ENCODE measurements at regions not wholly inside any gene's neighbourhood (a gene's known extent, or its start where the extent isn't known, plus 50 kb on each side); places are given as distances from the start of the nearest gene placed in this dataset.

DNA sequence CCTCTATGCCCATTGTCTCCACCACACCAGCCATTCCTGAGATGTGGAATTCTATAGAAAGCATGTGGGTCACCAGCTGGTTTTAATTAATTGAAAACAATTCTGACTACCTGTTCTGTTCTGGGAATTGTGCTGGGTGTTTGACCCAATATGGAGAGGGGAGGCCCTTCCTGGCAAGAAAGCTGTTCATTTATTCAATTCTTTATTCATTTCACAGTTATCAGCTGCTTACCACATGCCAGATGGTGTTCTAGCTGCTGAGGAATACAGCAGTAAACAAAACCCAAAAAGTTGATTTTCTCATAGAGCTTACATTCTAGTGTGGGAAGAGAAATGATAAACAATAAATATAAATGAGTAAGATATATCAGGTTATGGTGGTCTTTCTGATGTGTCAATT, 296.1 kb upstream of the RASGRP1 start:
- Mint-ChIP-seq H3K9me3 (no peaks in the 10 kb centered on the region), H3K4me1 (ENCODE audit: low read depth) (no peaks in the 10 kb centered on the region), H3K36me3 (ENCODE audit: low read depth) (no peaks in the 10 kb centered on the region), H3K4me3 (no peak overlapping the region), H3K27me3 (peaks cover 15% of the 10 kb centered on the region), H3K27ac (no peak overlapping the region)
- DNase-seq, result no peak

DNA sequence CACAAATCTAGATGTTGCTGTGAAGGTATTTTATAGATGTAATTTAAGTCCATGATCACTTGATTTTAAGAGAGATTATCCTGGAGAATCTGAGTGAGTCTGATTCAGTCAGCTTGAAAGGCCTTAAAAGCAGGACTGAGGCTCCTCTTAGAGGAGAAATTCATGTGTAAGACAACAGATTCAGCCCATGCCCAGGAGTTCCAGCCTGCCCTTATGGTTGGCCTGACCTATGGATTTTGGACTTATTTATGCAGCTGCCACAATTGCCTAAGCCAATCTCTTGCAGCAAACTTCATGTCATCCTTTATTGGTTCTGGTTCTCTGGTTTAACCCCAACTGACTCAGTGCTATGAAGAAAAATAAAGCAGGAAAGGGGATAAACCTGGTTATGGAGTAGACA, 296.5 kb upstream of the RASGRP1 start:
- no peaks in the 10 kb centered on the region for H3K4me1 Mint-ChIP-seq (ENCODE audit: low read depth)
- H3K27me3 Mint-ChIP-seq, result peaks cover 15% of the 10 kb centered on the region
- H3K36me3 Mint-ChIP-seq (ENCODE audit: low read depth), result no peaks in the 10 kb centered on the region
- no peak overlapping the region for H3K27ac Mint-ChIP-seq
- no peaks in the 10 kb centered on the region for H3K9me3 Mint-ChIP-seq
- no peak for DNase-seq
- H3K4me3 Mint-ChIP-seq, result no peak overlapping the region

DNA sequence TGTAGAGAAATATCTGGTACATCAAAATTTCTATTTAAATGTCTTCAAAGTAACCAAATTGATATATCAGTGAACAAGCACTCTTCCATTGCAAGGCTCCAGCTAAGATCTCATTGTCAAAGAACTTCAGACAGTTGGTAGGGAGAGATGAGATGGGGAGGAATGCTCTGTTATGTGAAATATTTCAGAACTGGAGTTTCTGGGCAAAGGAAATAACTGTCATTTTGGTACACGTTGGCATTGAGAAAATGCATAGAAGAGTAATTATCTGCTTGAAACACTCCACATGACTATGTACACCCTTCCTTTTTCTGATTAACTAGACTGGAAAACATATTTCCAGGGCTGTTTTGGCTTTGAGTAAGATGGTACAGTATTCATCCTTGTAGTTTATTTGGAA, 297.5 kb upstream of the RASGRP1 start:
- peaks cover 13% of the 10 kb centered on the region for H3K27me3 Mint-ChIP-seq
- DNase-seq, result no peak
- H3K27ac Mint-ChIP-seq, result no peak overlapping the region
- no peak overlapping the region for H3K4me3 Mint-ChIP-seq
- no peaks in the 10 kb centered on the region for H3K9me3 Mint-ChIP-seq
- no peaks in the 10 kb centered on the region for H3K4me1 Mint-ChIP-seq (ENCODE audit: low read depth)
- H3K36me3 Mint-ChIP-seq (ENCODE audit: low read depth), result no peaks in the 10 kb centered on the region

DNA sequence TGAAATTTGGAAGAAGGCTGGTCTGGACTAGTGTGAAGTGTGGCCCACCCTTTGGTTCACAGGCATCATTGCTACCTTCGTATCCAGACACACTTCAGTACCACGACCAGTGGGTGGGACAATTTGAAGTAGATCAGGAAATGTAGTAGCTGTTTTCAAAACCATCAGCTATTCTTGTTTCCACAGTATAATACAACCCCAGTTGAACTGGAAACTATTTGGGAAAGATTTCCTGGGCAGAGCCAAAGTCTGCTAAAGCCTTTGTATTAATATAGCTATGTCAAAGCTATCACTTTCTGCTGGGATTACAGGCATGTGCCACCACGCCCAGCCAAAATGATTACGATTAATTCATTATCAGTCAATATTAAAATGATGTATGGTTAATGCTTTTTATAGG, 298.8 kb upstream of the RASGRP1 start:
- Mint-ChIP-seq H3K4me1 (ENCODE audit: low read depth) (no peaks in the 10 kb centered on the region), H3K36me3 (ENCODE audit: low read depth) (no peaks in the 10 kb centered on the region)

DNA sequence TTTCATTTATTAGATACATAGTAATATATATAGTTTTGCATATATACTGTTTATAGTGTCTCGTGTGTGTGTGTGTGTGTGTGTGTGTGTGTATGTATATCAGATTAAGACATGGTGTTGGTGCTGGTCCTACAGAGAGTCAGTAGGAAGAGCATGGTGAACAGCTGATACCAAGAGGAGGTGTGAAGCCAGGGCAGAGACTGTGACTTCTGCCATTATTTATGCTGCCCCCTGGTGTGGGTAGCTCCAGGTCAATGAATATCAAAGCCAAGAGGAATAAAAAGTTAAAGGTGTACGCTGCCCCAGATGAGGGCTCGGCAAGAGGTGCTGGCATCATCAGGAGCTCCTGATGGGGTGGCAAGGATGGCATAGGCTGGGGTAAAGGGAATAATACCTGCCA, 299.5 kb upstream of the RASGRP1 start:
- no peak overlapping the region for H3K27ac Mint-ChIP-seq
- no peaks in the 10 kb centered on the region for H3K4me1 Mint-ChIP-seq (ENCODE audit: low read depth)
- H3K36me3 Mint-ChIP-seq (ENCODE audit: low read depth), result no peaks in the 10 kb centered on the region
- no peak overlapping the region for H3K4me3 Mint-ChIP-seq
- H3K9me3 Mint-ChIP-seq, result no peaks in the 10 kb centered on the region
- peaks cover 10% of the 10 kb centered on the region for H3K27me3 Mint-ChIP-seq
- no peak for DNase-seq

More for the DNA sequence above, 298.8 kb upstream of the RASGRP1 start:
- Mint-ChIP-seq H3K27me3 (peaks cover 10% of the 10 kb centered on the region), H3K4me3 (no peak overlapping the region), H3K9me3 (no peaks in the 10 kb centered on the region), H3K27ac (no peak overlapping the region)
- no peak for DNase-seq

DNA sequence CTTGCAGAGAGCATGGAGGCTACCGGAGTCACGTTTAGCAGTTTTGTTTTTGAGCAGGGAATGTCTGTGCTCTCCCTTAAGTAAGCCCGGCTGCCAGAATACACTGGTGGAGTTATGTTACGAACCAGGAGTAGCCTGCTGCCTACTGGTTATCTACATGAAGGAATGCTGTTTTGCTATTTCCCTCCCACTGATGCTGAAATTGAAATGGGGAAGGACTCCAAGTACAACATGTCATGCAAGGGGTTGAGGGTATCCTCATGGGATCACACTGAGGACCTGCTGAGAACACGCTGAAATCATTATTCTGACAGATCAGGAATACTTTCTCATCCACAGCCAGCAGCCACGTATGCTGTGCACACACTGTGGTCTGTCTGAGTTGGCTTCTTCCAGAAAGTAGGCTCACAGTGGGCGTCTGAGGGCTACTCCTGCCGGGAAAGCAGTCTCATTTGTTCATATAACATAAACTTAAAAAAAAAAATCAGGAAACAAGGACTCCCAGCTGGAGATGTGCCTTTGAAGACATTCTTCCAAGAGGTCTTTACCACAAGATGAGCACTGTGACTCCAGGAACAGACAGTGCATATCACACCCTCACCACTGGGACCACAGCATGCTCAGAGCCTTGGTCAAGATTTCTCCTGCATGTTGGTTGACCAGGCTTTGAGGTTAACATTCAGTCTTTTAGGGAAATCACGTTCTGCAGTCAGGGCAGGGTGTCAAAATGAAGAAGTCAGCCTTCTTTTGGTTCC, 300.4 kb upstream of the RASGRP1 start:
- Mint-ChIP-seq H3K27ac (no peak overlapping the region), H3K27me3 (peaks cover 7% of the 10 kb centered on the region), H3K4me3 (no peak overlapping the region), H3K4me1 (ENCODE audit: low read depth) (no peaks in the 10 kb centered on the region), H3K9me3 (no peaks in the 10 kb centered on the region), H3K36me3 (ENCODE audit: low read depth) (no peaks in the 10 kb centered on the region)
- DNase-seq, result no peak

DNA sequence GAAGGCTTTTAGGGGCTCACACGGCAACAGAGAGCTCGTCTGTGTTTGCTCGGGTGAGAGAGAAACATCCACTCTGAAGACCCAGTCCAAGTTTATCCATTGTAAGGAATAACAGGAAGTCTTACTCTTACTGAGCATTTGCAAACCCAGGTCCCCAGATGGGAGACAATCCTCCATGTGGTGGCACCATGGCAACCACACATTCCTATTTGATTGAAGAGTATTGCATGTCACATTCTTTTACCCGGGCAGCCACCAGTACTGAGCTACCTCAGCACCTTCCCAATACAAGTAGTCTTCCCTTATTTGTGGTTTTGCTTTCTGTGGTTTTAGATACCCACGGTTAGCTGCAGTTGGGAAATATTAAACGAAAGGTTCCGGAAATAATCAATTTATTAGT, 302.9 kb upstream of the RASGRP1 start:
- no peak for DNase-seq
- Mint-ChIP-seq H3K9me3 (no peaks in the 10 kb centered on the region), H3K36me3 (ENCODE audit: low read depth) (no peaks in the 10 kb centered on the region), H3K4me1 (ENCODE audit: low read depth) (no peaks in the 10 kb centered on the region), H3K4me3 (no peak overlapping the region), H3K27me3 (peaks cover 14% of the 10 kb centered on the region), H3K27ac (no peak overlapping the region)

DNA sequence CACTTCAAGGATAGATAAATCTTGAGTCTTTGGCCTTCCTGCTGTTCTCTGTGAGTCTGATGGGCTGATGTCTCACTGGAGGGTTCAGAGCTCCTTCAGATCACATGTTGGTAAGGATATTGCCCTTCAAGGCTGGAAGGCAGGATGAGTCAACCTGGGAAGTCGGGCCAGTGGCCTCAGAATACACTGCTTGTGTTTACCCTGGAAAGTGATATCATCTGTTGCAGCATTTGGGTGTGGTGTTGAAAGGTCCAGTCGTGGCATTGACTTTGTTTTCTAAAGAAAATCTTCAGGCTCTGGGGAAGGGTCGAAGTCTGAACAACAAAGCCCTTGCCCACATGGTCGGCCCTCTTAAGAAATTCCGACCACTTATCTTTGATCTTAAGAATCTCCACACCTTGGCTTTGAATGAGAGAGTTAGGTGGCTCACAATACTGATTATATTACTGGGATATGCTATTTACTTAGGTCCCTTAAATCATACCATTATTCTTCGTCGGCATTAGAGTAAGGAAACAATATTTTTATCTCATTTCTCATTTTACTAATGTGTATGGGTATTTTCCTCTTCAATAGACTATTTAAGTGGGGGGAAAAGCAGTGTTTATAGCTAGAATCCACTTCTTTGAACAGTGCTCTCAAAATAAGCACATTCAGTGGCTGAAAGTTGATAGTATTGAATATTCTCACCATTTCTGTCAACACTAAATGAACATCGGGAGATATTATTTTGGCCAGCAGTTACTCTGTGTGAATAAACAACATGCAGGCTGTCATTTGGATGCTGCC, 303.9 kb upstream of the RASGRP1 start:
- no peaks in the 10 kb centered on the region for H3K4me1 Mint-ChIP-seq (ENCODE audit: low read depth)
- no peak for DNase-seq
- H3K9me3 Mint-ChIP-seq, result no peaks in the 10 kb centered on the region
- H3K36me3 Mint-ChIP-seq (ENCODE audit: low read depth), result no peaks in the 10 kb centered on the region
- H3K4me3 Mint-ChIP-seq, result no peak overlapping the region
- H3K27me3 Mint-ChIP-seq, result peaks cover 16% of the 10 kb centered on the region
- no peak overlapping the region for H3K27ac Mint-ChIP-seq

DNA sequence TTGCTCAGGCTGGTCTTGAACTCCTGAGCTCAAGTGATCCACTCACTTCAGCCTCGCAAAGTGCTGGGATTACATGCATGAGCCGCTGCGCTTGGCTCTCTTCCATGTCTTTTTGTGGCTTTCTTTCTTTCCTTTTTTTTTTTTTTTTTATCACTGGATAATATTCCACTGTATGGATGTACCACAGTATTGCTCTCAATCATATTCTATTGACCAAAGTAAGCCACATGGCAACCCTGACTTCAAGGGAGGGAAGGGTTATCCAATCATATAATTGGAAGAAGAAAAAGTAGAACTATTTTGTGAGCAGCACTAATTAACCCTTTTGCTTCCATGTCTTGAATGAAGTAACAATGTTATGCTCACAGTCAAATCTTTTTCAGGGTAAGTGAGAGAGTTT, 307.0 kb upstream of the RASGRP1 start:
- no peaks in the 10 kb centered on the region for H3K4me1 Mint-ChIP-seq (ENCODE audit: low read depth)
- peaks cover 12% of the 10 kb centered on the region for H3K27me3 Mint-ChIP-seq
- no peak overlapping the region for H3K27ac Mint-ChIP-seq
- no peaks in the 10 kb centered on the region for H3K36me3 Mint-ChIP-seq (ENCODE audit: low read depth)
- H3K9me3 Mint-ChIP-seq, result no peaks in the 10 kb centered on the region
- no peak for DNase-seq
- no peak overlapping the region for H3K4me3 Mint-ChIP-seq

DNA sequence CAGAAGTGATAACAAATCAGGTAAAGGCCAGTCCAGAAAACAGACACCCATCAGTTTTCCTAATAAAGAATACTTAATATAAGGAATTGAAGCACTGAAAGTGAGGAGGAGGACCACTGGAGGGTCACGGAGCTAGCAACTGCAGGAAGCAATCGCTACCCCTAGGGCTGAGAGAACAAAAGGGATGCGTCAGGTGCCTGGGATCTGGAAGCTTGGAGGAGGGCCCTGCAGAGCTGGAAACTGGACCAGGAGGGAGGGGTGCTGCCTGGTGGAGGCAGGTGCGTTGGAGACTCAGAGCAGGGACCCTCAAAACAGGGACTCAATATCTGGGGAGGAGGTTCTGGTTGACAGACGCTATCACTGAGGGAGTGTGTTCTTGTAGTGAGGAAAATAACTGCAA, 308.1 kb upstream of the RASGRP1 start:
- H3K4me3 Mint-ChIP-seq, result no peak overlapping the region
- no peaks in the 10 kb centered on the region for H3K36me3 Mint-ChIP-seq (ENCODE audit: low read depth)
- H3K4me1 Mint-ChIP-seq (ENCODE audit: low read depth), result no peaks in the 10 kb centered on the region
- DNase-seq, result no peak
- no peaks in the 10 kb centered on the region for H3K9me3 Mint-ChIP-seq
- no peak overlapping the region for H3K27ac Mint-ChIP-seq
- peaks cover 12% of the 10 kb centered on the region for H3K27me3 Mint-ChIP-seq

DNA sequence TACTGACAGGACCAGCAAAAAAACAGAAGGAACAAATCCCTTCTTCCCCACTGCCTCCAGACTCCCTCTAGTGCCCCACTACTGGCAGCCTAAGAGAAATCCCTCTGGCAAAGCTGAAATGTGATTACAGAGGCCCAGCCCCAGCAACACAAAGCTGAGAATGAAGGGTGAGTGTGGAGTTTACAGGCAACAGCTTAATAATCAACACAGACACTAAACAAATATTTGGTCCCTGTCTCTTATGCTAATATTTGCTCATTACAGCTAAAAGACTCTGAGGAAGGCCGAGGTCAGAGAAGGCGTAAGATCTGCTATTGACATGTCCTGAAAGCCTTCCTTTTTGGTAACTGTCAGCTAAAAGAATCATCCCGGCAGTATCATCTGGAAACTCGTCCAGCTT, 308.5 kb upstream of the RASGRP1 start:
- peaks cover 12% of the 10 kb centered on the region for H3K27me3 Mint-ChIP-seq
- H3K4me3 Mint-ChIP-seq, result no peak overlapping the region
- H3K4me1 Mint-ChIP-seq (ENCODE audit: low read depth), result no peaks in the 10 kb centered on the region
- H3K27ac Mint-ChIP-seq, result no peak overlapping the region
- H3K9me3 Mint-ChIP-seq, result no peaks in the 10 kb centered on the region
- DNase-seq, result no peak
- H3K36me3 Mint-ChIP-seq (ENCODE audit: low read depth), result no peaks in the 10 kb centered on the region

DNA sequence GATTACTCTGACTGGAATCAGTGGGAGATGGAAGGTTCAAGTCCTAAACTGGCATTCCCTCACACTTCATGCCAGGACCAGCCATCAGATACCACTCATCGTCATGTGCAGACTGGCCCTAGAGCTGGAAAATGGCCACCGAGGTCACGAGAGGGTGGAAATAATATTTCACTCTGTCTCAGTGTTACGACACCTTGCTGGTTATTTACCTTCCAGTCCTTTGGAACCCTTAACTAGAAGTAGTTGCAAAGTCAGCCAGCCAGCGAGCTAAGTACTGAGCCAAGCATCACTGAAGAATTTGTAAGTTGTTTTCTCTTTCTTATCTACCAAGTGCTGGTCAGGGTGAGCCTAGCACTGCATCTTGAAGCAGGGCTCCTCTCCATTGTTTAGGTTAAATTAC, 309.9 kb upstream of the RASGRP1 start:
- no peak overlapping the region for H3K4me3 Mint-ChIP-seq
- DNase-seq, result no peak
- no peaks in the 10 kb centered on the region for H3K4me1 Mint-ChIP-seq (ENCODE audit: low read depth)
- no peak overlapping the region for H3K27ac Mint-ChIP-seq
- H3K9me3 Mint-ChIP-seq, result no peaks in the 10 kb centered on the region
- H3K27me3 Mint-ChIP-seq, result peaks cover 11% of the 10 kb centered on the region
- H3K36me3 Mint-ChIP-seq (ENCODE audit: low read depth), result no peaks in the 10 kb centered on the region

DNA sequence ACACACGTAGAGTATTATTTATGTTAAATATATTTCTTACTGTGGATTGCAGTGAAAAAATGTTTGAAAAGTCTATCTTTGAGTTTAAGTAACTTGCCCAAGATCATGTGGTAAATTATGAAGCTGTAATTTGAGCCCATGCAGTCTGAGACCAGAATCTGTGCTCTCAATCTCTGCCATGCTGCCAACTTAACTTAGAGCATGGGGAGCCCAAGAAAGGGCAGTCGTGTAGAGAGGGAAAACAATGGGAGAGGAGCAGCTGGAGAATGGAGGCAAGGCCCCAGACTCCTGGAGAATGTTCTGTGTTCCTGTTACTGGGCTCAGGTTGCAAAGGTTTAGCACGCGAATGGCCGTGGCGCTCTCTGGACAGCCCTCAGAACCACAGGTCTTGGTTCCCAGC, 311.6 kb upstream of the RASGRP1 start:
- Mint-ChIP-seq H3K4me3 (no peak overlapping the region), H3K9me3 (no peaks in the 10 kb centered on the region), H3K36me3 (ENCODE audit: low read depth) (no peaks in the 10 kb centered on the region), H3K4me1 (ENCODE audit: low read depth) (no peaks in the 10 kb centered on the region), H3K27ac (no peak overlapping the region), H3K27me3 (peaks cover 9% of the 10 kb centered on the region)
- no peak for DNase-seq

DNA sequence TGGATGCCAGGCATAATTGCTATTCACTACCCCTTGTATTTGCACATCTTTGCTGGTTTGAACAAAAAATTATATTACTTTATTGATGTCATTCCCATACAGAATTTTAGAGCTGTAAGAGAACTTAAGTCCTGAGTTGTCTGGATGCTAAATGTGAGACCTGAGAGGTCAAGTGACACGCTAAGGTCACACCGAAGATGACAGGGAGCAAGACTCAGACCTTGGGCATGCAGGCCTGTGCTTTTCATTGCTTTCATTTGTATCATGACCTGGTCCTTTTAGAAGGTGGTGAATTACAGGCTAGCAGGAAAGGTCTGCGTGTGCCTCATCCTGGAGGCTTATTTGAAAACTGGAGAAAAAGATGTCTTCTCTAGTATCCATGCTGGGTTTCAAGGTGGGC, 312.0 kb upstream of the RASGRP1 start:
- Mint-ChIP-seq H3K36me3 (ENCODE audit: low read depth) (no peaks in the 10 kb centered on the region), H3K27ac (no peak overlapping the region), H3K4me3 (no peak overlapping the region)

DNA sequence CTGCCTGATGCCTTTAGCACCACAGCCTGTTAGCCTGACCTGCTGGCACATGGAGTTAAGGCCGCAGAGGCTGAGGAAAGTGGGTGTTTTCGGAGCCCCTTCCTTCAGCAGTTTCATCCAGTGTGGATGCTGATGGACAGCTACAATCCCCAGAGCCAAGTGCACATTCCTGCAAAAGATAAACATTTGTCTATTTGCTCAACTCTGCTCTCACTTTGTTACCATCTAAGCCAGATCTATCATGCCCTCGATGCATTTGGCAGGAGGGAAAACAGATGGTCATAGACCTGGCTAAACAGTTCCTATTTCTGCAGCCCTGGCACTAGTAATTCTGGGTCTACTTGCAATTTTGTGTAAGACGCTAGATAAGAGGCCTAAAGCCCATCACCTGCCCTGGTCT, 312.9 kb upstream of the RASGRP1 start:
- Mint-ChIP-seq H3K27me3 (peaks cover 5% of the 10 kb centered on the region), H3K9me3 (no peaks in the 10 kb centered on the region), H3K27ac (no peak overlapping the region), H3K36me3 (ENCODE audit: low read depth) (no peaks in the 10 kb centered on the region), H3K4me3 (no peak overlapping the region), H3K4me1 (ENCODE audit: low read depth) (no peaks in the 10 kb centered on the region)
- DNase-seq, result no peak

More for the DNA sequence above, 312.0 kb upstream of the RASGRP1 start:
- DNase-seq, result no peak
- H3K9me3 Mint-ChIP-seq, result no peaks in the 10 kb centered on the region
- no peaks in the 10 kb centered on the region for H3K4me1 Mint-ChIP-seq (ENCODE audit: low read depth)
- H3K27me3 Mint-ChIP-seq, result peaks cover 11% of the 10 kb centered on the region
